Large intestine (tissue), 3 donors: ENCODE measurements at regions not wholly inside any gene's neighbourhood (a gene's known extent, or its start where the extent isn't known, plus 50 kb on each side); places are given as distances from the start of the nearest gene placed in this dataset.

Experiments used
- DNase-seq, 2 donors: peaks; one replicate each; pipeline versions ENCODE4 v3.0.0 to v3.0.0-alpha.2; 2013
- H3K27ac ChIP-seq: one replicate; pipeline ENCODE4 v1.5.1; 2013; ENCODE audit warnings: low read length
- H3K27me3 ChIP-seq: 2 replicates; pipeline ENCODE4 v1.6.1; 2013; ENCODE audit warnings: low read length; ENCODE audit not compliant: control insufficient read depth, insufficient read depth
- H3K36me3 ChIP-seq: 2 replicates; pipeline ENCODE4 v1.6.1; 2013; ENCODE audit warnings: low read length; ENCODE audit not compliant: control insufficient read depth, insufficient read depth
- H3K4me1 ChIP-seq: one replicate; pipeline ENCODE4 v1.6.1; 2013; ENCODE audit warnings: low read length; ENCODE audit not compliant: control insufficient read depth, insufficient read depth
- H3K4me3 ChIP-seq: one replicate; pipeline ENCODE4 v1.5.1; 2013; ENCODE audit warnings: low read length
- H3K9me3 ChIP-seq: one replicate; pipeline ENCODE4 v1.6.1; 2013; ENCODE audit warnings: mild to moderate bottlenecking, low read depth, low read length, moderate library complexity; ENCODE audit not compliant: control insufficient read depth
- WGBS: methylation state at CpG from one replicate; pipeline ENCODE4 v1.1.5; 2013; ENCODE audit warnings: low lambda C conversion rate; ENCODE audit not compliant: insufficient coverage; 5-methylcytosine and 5-hydroxymethylcytosine counted together

- no peaks in the 10 kb centered on the region for H3K9me3 ChIP-seq
- DNase-seq, result no peak
- no peak overlapping the region for H3K4me3 ChIP-seq
- H3K36me3 ChIP-seq, result no peaks in the 10 kb centered on the region
- no peaks in the 10 kb centered on the region for H3K27me3 ChIP-seq
- H3K27ac ChIP-seq, result no peak overlapping the region
- H3K4me1 ChIP-seq, result peaks cover 3% of the 10 kb centered on the region
- 70% methylated on average over 3 of the region's 9 CpGs for WGBS
Measured at GRCh38 chr12:115421796-115422709, 738.1 kb upstream of the TBX3 start.

DNA sequence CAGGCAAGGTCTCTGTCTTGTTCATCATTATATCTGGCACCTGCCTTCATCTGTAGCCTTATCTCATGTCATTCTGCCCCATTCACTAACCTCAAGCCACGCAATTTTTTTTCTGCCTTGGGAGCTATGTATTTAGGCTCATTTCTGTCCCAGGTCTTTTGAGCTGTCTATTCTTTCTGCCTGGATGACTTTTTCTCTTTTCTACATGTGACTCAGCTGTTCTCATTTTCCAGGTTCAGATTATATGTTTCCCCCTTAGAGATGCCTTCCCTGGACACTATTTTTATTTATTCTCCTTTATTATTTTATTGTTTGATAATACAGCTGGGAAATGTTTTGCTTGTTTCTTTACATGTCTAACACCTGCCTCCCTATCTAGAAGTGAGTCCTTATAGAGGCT lies 737.4 kb upstream of the TBX3 start:
- peaks cover 3% of the 10 kb centered on the region for H3K4me1 ChIP-seq
- DNase-seq, result no peak
- 57% methylated on average over 1 of the region's 1 CpG for WGBS
- no peak overlapping the region for H3K4me3 ChIP-seq
- H3K36me3 ChIP-seq, result no peaks in the 10 kb centered on the region
- H3K9me3 ChIP-seq, result no peaks in the 10 kb centered on the region
- H3K27me3 ChIP-seq, result no peaks in the 10 kb centered on the region
- H3K27ac ChIP-seq, result no peak overlapping the region

DNA sequence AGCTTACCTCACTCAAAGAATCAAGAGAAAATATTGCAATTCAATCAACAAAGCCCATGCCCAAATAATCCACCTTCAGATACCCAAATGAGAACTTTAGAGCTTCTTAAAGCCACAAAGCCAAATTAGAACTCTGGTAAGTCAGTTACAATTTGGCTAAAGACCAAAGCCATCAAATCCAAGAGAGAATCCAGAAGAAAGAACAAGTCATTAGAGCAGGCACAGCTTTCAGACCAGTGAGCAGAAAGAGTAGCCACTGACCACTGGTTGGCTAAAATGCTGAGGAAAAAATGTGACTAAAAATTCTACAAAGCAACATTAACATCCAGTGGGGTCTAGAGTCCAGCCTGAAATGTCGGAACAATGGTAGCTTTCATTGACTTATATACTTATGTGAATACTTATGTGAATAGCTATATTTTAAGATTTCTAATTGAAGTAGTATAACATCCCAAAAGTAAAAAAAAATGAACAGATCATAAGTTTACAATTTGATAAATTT lies 735.2 kb upstream of the TBX3 start:
- whole genome bisulfite sequencing, result no CpG with 5 or more reads among the region's 1 CpG
- Histone ChIP-seq H3K27me3 (no peaks in the 10 kb centered on the region), H3K9me3 (no peaks in the 10 kb centered on the region), H3K4me3 (no peak overlapping the region), H3K4me1 (peaks cover 3% of the 10 kb centered on the region), H3K36me3 (no peaks in the 10 kb centered on the region), H3K27ac (no peak overlapping the region)
- no peak for DNase-seq

GRCh38 chr12:115417610-115418009 lies 733.6 kb upstream of the TBX3 start:
- no CpG with 5 or more reads among the region's 2 CpGs for WGBS
- H3K4me1 ChIP-seq, result peaks cover 3% of the 10 kb centered on the region
- no peak overlapping the region for H3K4me3 ChIP-seq
- DNase-seq, result no peak
- no peak overlapping the region for H3K27ac ChIP-seq
- H3K27me3 ChIP-seq, result no peaks in the 10 kb centered on the region
- no peaks in the 10 kb centered on the region for H3K36me3 ChIP-seq
- H3K9me3 ChIP-seq, result no peaks in the 10 kb centered on the region

- no peak overlapping the region for H3K27ac ChIP-seq
- no peaks in the 10 kb centered on the region for H3K27me3 ChIP-seq
- DNase-seq, result no peak
- H3K4me1 ChIP-seq, result no peaks in the 10 kb centered on the region
- no peaks in the 10 kb centered on the region for H3K9me3 ChIP-seq
- H3K4me3 ChIP-seq, result no peak overlapping the region
- H3K36me3 ChIP-seq, result no peaks in the 10 kb centered on the region
Measured at GRCh38 chr12:115416869-115417268, 732.9 kb upstream of the TBX3 start.

DNA sequence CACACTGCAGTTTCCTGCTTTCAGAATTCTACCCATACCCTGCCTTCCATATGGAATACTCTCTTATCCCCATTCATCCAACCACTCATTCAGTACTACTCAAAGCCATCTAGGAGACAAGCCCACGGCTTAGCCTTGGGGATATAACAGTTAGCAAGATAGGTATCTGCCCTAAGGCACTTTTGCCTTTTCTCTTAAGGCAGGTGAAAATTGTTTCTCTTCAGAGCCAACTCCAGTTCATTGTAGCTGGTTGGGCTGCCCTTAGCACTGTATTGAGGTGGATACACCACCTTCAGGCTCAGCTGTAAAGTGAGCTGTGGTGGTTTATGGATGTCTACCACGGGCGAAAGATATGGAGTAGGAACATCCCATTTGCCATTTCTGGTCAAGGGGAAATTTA lies 729.7 kb upstream of the TBX3 start:
- no peak overlapping the region for H3K27ac ChIP-seq
- no peaks in the 10 kb centered on the region for H3K4me1 ChIP-seq
- no peak for DNase-seq
- no CpG with 5 or more reads among the region's 3 CpGs for WGBS
- H3K27me3 ChIP-seq, result no peaks in the 10 kb centered on the region
- no peak overlapping the region for H3K4me3 ChIP-seq
- no peaks in the 10 kb centered on the region for H3K36me3 ChIP-seq
- no peaks in the 10 kb centered on the region for H3K9me3 ChIP-seq

DNA sequence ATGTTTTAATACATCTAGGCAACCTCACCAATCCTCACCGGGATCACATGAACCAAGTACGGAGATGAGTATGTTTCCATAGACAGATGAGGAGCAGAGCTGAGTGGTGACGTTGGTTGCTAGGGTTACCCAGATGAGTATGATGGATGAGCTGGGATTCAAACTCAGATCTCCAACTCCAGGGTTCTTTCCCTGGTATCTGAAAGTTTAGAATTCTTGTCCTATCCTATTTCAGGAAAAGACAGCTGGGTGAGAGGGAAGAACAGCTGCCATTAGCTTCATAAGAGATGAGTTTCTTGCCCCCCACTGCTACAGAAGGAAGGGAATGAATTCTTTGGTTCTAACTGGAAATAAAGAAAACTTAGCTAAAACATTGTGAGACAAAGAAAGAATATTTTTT lies 728.9 kb upstream of the TBX3 start:
- Histone ChIP-seq H3K27ac (no peak overlapping the region), H3K9me3 (no peaks in the 10 kb centered on the region), H3K36me3 (no peaks in the 10 kb centered on the region), H3K27me3 (no peaks in the 10 kb centered on the region), H3K4me3 (no peak overlapping the region), H3K4me1 (no peaks in the 10 kb centered on the region)
- no CpG with 5 or more reads among the region's 3 CpGs for WGBS
- DNase-seq, result no peak

DNA sequence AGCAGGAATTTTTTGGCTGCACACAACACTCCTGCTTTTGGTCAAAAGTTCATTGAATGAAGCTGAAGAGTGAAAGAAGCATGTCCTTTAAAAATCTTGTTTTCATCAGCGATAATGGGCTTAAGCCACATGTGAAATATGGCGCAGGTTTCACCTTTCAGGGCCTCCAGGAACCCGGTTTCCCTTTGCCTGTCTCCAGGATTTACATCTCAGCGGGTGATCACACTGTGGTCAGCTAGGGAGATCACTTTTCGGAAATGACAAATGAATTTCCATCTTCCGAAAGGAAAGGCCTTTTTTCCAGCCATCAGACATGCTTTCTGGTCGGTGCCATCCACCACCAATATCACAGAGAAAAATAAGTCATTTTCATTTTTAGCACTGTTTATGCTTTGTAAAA lies 727.1 kb upstream of the TBX3 start:
- Histone ChIP-seq H3K27me3 (no peaks in the 10 kb centered on the region), H3K27ac (no peak overlapping the region), H3K9me3 (no peaks in the 10 kb centered on the region), H3K4me3 (no peak overlapping the region), H3K4me1 (no peaks in the 10 kb centered on the region), H3K36me3 (no peaks in the 10 kb centered on the region)
- DNase-seq, result no peak
- WGBS, result 100% methylated on average over 2 of the region's 7 CpGs

- no peak overlapping the region for H3K4me3 ChIP-seq
- no peaks in the 10 kb centered on the region for H3K9me3 ChIP-seq
- no CpG with 5 or more reads among the region's 3 CpGs for WGBS
- no peaks in the 10 kb centered on the region for H3K27me3 ChIP-seq
- no peak overlapping the region for H3K27ac ChIP-seq
- no peak for DNase-seq
- no peaks in the 10 kb centered on the region for H3K36me3 ChIP-seq
- H3K4me1 ChIP-seq, result no peaks in the 10 kb centered on the region
Measured at GRCh38 chr12:115408642-115409041, 724.7 kb upstream of the TBX3 start.

GRCh38 chr12:115407723-115408122 lies 723.7 kb upstream of the TBX3 start:
- H3K36me3 ChIP-seq, result no peaks in the 10 kb centered on the region
- no peaks in the 10 kb centered on the region for H3K9me3 ChIP-seq
- no peak overlapping the region for H3K4me3 ChIP-seq
- H3K4me1 ChIP-seq, result no peaks in the 10 kb centered on the region
- no peak overlapping the region for H3K27ac ChIP-seq
- no peak for DNase-seq
- no peaks in the 10 kb centered on the region for H3K27me3 ChIP-seq

- WGBS, result no CpG with 5 or more reads among the region's 6 CpGs
Measured at GRCh38 chr12:115407036-115407435, 723.1 kb upstream of the TBX3 start.

More at GRCh38 chr12:115407036-115407435, 723.1 kb upstream of the TBX3 start:
- no peaks in the 10 kb centered on the region for H3K4me1 ChIP-seq
- H3K9me3 ChIP-seq, result no peaks in the 10 kb centered on the region
- H3K27ac ChIP-seq, result no peak overlapping the region
- no peak overlapping the region for H3K4me3 ChIP-seq
- H3K27me3 ChIP-seq, result no peaks in the 10 kb centered on the region
- no peaks in the 10 kb centered on the region for H3K36me3 ChIP-seq
- DNase-seq, result no peak
